ENCODE measurements at regions not wholly inside any gene's neighbourhood (a gene's known extent, or its start where the extent isn't known, plus 50 kb on each side); places are given as distances from the start of the nearest gene placed in this dataset.

DNA sequence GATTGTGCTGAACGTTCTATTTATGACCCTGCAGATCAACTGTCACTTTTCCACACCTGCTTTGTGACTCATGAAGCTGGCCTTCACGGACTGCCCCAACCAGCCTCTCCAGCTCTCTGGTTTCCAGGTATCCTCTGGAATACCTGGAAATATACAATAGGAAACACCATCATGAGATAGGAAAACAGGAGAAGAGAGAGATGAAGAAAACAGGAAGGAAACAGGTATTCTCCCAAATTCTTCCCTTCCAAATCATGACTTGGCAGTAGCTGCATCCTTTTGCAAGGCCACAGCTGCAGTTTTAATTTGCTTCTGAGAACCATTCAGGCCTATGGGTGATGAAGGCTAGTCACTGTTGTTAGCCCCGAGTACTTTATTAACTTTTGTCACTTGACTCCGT, 909.1 kb downstream of the EPHA3 start:
- Histone ChIP-seq H3K9me3 (ENCODE audit: control insufficient read depth in 4 of 4, insufficient read depth in 3 of 4, low read length in 3 of 4) (no peaks in the 10 kb centered on the region), H3K27me3 (ENCODE audit: control insufficient read depth in 3 of 3, insufficient read depth in 3 of 3, low read length in 2 of 3) (no peaks in the 10 kb centered on the region), H3K9ac (ENCODE audit: insufficient read depth in 1 of 2, low read length in 2 of 2) (no peak overlapping the region), H3K36me3 (ENCODE audit: control insufficient read depth in 4 of 4, insufficient read depth in 4 of 4, low read length in 4 of 4) (no peaks in the 10 kb centered on the region), H3K4me3 (no peak overlapping the region), H3K4me1 (ENCODE audit: control insufficient read depth in 5 of 5, insufficient read depth in 5 of 5, low read length in 5 of 5) (peaks cover 0 to 4% (median under 1%) of the 10 kb centered on the region in 5 donors), H3K27ac (ENCODE audit: low read depth in 1 of 2, low read length in 1 of 2) (no peak overlapping the region)
- DNase-seq (no peak), ATAC-seq (ENCODE audit: insufficient read depth, low FRiP score) (no peak)
- TF ChIP-seq, protein P1, sequence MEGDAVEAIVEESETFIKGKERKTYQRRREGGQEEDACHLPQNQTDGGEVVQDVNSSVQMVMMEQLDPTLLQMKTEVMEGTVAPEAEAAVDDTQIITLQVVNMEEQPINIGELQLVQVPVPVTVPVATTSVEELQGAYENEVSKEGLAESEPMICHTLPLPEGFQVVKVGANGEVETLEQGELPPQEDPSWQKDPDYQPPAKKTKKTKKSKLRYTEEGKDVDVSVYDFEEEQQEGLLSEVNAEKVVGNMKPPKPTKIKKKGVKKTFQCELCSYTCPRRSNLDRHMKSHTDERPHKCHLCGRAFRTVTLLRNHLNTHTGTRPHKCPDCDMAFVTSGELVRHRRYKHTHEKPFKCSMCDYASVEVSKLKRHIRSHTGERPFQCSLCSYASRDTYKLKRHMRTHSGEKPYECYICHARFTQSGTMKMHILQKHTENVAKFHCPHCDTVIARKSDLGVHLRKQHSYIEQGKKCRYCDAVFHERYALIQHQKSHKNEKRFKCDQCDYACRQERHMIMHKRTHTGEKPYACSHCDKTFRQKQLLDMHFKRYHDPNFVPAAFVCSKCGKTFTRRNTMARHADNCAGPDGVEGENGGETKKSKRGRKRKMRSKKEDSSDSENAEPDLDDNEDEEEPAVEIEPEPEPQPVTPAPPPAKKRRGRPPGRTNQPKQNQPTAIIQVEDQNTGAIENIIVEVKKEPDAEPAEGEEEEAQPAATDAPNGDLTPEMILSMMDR (IDR thresholded peaks at IDR 0.05; ENCODE audit: control extremely low read depth, extremely low read depth) = no peak
- 72 to 78% methylated on average over 4 of the region's 4 CpGs for WGBS, 2 donors

DNA sequence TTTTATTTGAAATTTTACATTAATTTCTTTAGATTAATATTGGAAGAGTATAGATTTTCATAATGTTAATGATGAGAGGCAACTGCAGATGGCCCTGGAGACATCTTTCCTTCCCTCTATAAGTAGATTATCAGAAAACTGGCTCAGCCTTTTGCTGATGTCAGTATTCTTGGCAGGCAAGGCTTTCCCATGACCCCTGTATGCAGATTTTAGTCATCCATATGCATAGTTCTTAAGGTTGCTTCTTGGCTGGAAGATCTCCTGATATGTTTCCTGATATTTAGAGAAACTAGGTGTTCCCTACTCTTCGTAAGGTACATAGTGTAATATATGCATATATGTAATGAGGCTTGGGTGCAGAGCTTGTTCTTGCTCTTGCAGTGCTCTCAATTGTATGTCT, 911.4 kb downstream of the EPHA3 start:
- Histone ChIP-seq H3K27me3 (ENCODE audit: control insufficient read depth in 3 of 3, insufficient read depth in 3 of 3, low read length in 2 of 3) (no peaks in the 10 kb centered on the region), H3K4me1 (ENCODE audit: control insufficient read depth in 5 of 5, insufficient read depth in 5 of 5, low read length in 5 of 5) (peaks cover 0 to 2% (median 0%) of the 10 kb centered on the region in 5 donors), H3K36me3 (ENCODE audit: control insufficient read depth in 4 of 4, insufficient read depth in 4 of 4, low read length in 4 of 4) (no peaks in the 10 kb centered on the region), H3K9ac (ENCODE audit: insufficient read depth in 1 of 2, low read length in 2 of 2) (no peak overlapping the region), H3K27ac (ENCODE audit: low read depth in 1 of 2, low read length in 1 of 2) (no peak overlapping the region), H3K4me3 (no peak overlapping the region), H3K9me3 (ENCODE audit: control insufficient read depth in 4 of 4, insufficient read depth in 3 of 4, low read length in 3 of 4) (no peaks in the 10 kb centered on the region)
- TF ChIP-seq, protein P1 (IDR thresholded peaks at IDR 0.05; ENCODE audit: control extremely low read depth, extremely low read depth) = no peak
- WGBS, 2 donors = 90 to 92% methylated on average over 1 of the region's 1 CpG
- ATAC-seq (ENCODE audit: insufficient read depth, low FRiP score) = no peak
- no peak for DNase-seq

DNA sequence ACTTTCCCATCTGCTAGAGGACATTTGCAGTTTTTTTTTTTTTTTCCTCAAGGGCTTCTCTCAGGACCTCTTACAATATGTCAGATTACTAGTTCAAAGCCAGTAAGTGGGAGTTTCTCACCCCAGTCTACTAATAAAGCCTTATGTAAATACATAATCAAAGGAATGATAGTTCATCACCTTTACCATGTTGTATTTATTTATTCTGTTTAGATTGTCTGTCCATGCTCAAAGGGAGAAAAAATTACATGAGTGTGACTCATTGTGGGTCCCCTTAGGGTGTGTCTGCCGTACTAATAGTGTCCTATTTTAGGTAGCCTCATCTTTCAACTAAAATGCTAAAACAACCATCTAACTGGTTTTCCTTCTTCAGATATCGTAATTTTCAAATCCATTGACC, 917.6 kb downstream of the EPHA3 start:
- Histone ChIP-seq H3K9ac (ENCODE audit: insufficient read depth in 1 of 2, low read length in 2 of 2) (no peak overlapping the region), H3K27ac (ENCODE audit: low read depth in 1 of 2, low read length in 1 of 2) (no peak overlapping the region), H3K4me1 (ENCODE audit: control insufficient read depth in 5 of 5, insufficient read depth in 5 of 5, low read length in 5 of 5) (no peaks in the 10 kb centered on the region), H3K9me3 (ENCODE audit: control insufficient read depth in 4 of 4, insufficient read depth in 3 of 4, low read length in 3 of 4) (no peaks in the 10 kb centered on the region), H3K36me3 (ENCODE audit: control insufficient read depth in 4 of 4, insufficient read depth in 4 of 4, low read length in 4 of 4) (no peaks in the 10 kb centered on the region), H3K4me3 (no peak overlapping the region), H3K27me3 (ENCODE audit: control insufficient read depth in 3 of 3, insufficient read depth in 3 of 3, low read length in 2 of 3) (no peaks in the 10 kb centered on the region)
- TF ChIP-seq, protein P1 (IDR thresholded peaks at IDR 0.05; ENCODE audit: control extremely low read depth, extremely low read depth) = no peak
- no peak for DNase-seq
- WGBS, 2 donors = 77 to 87% methylated on average over 2 of the region's 2 CpGs
- no peak for ATAC-seq (ENCODE audit: insufficient read depth, low FRiP score)

DNA sequence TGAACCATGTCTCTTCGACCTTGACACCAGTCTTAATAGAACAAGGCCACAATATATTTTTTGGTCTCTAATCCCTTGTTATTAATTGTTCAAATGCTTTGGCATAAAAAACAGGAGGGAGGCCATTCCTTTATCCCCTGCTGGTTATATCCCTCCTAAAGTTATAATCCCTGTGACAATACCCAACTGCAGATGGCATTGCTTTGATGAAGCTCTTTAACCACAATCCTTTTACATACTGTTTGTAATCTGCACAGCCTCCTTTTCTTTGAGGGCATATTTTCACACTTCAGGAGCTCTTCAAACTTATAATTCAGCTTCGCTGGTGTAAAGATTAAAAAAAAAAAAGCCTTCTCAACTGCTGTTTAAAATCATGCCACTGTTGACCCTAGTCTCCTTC, 919.0 kb downstream of the EPHA3 start:
- 75 to 85% methylated on average over 2 of the region's 2 CpGs for WGBS, 2 donors
- H3K4me1 ChIP-seq (ENCODE audit: control insufficient read depth in 5 of 5, insufficient read depth in 5 of 5, low read length in 5 of 5) = no peaks in the 10 kb centered on the region

More for the DNA sequence above, 919.0 kb downstream of the EPHA3 start:
- no peaks in the 10 kb centered on the region for H3K36me3 ChIP-seq (ENCODE audit: control insufficient read depth in 4 of 4, insufficient read depth in 4 of 4, low read length in 4 of 4)
- no peak overlapping the region for H3K27ac ChIP-seq (ENCODE audit: low read depth in 1 of 2, low read length in 1 of 2)
- H3K27me3 ChIP-seq (ENCODE audit: control insufficient read depth in 3 of 3, insufficient read depth in 3 of 3, low read length in 2 of 3) = no peaks in the 10 kb centered on the region
- TF ChIP-seq, protein P1 (IDR thresholded peaks at IDR 0.05; ENCODE audit: control extremely low read depth, extremely low read depth) = no peak
- no peak for DNase-seq
- no peak overlapping the region for H3K9ac ChIP-seq (ENCODE audit: insufficient read depth in 1 of 2, low read length in 2 of 2)
- no peak for ATAC-seq (ENCODE audit: insufficient read depth, low FRiP score)
- no peaks in the 10 kb centered on the region for H3K9me3 ChIP-seq (ENCODE audit: control insufficient read depth in 4 of 4, insufficient read depth in 3 of 4, low read length in 3 of 4)
- no peak overlapping the region for H3K4me3 ChIP-seq
